ENCODE measurements at regions not wholly inside any gene's neighbourhood (a gene's known extent, or its start where the extent isn't known, plus 50 kb on each side); places are given as distances from the start of the nearest gene placed in this dataset.
"Not testable (repeated sequence)": the region's sequence is repeated elsewhere in the genome, so short reads cannot be mapped to it uniquely, and the experiment has no call there.

- DNase-seq (ENCODE audit: insufficient read length, low spot score): no peak
- no peak for FAIRE-seq
These were observed 490.0 kb upstream of the COX7C start for GRCh38 chr5:86127696-86128095.

DNA sequence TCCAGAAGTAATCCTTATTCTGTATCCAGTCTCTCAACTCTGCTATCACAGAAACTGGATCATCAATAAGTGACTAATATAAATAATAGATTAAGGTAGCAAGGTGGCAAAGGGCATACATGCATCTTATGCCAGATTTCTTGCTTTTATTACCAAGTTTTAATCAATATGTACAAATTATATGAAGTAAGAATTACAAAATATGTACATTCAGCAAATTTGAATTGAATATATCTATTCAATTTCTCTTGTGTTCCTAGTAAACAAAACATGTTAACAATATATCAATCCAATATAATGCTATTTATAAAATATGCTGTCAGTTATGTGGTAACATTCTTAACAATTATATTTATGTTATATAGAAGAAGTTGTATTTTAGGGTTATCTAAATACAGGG is 488.7 kb upstream of the COX7C start:
- FAIRE-seq (no peak), DNase-seq (ENCODE audit: insufficient read length, low spot score) (no peak)

- DNase-seq (ENCODE audit: insufficient read length, low spot score): no peak
- no peak for FAIRE-seq
These were observed 480.4 kb upstream of the COX7C start for GRCh38 chr5:86137297-86137696.

- FAIRE-seq: no peak
These were observed 473.9 kb upstream of the COX7C start for GRCh38 chr5:86143837-86144236.

DNA sequence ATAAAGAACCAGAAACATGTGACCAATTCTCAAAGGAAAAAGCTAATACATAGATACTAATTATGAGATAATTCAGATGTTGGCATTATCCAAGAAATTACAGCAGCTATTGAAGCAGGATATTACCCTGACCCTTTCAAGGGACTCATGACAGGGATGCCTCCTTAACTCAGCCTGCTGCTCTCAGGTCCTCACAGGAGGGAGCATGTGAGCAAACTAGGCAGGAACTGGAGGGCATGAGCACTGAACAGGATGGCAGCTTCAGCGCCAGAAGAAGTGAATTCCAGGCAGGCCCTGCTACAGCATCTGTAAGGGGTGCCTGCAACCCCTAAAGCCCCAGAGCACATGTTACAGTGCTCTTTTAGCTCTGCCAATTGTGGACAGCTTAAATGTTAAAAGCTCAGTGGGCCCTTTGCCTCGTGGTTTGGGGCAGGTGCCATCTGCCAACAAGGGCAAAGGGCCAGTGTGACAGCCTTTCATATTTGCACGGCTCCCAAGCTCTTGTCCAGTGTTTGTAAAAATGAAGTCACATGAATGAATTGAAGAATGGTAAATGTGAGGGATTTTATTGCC is 464.7 kb upstream of the COX7C start:
- no peak for DNase-seq (ENCODE audit: insufficient read length, low spot score)
- no peak for FAIRE-seq

More at GRCh38 chr5:86143837-86144236, 473.9 kb upstream of the COX7C start:
- DNase-seq (ENCODE audit: insufficient read length, low spot score): no peak

GRCh38 chr5:86155796-86156195 is 461.9 kb upstream of the COX7C start:
- DNase-seq (ENCODE audit: insufficient read length, low spot score) (no peak), FAIRE-seq (no peak)

DNA sequence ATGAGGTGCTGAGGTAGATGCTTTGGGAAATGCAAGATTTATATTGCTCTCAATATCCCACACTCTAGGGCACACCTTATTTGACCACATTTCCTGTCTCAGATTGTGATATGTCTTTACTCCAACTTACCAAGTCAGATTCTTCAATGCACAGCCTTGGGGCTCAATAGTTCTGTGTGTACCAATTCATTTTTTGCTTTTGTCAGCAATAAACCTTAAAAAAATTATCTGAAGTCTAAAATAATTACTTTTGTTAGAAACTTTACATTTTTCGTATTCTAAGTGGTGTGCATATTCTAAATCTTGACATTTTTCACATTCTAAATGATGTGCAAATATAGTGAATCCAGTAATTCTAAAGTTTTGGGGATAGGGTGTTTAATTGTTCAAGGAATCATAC is 447.5 kb upstream of the COX7C start:
- FAIRE-seq (no peak), DNase-seq (ENCODE audit: insufficient read length, low spot score) (no peak)

- FAIRE-seq (no peak), DNase-seq (ENCODE audit: insufficient read length, low spot score) (no peak)
These were observed 442.5 kb upstream of the COX7C start for GRCh38 chr5:86175224-86175623.

DNA sequence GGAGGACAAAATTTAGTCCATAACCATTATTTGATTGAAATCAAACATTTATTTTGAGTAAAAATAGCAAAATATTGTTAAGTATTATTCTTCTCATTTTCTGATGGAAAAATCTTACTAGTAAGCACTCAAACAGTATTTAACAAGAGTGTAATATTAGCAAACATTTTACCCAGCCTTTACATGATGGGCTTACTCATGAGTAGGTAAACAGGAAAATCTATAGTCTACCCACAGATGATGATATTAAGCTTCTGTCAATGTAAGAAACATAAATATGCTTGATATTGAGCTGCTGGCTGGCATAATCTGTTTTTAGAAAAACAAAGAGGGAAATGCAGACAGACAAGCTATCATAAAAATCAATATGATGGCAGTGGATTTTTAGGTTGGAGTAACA is 418.5 kb upstream of the COX7C start:
- DNase-seq (ENCODE audit: insufficient read length, low spot score) (no peak), FAIRE-seq (no peak)

- FAIRE-seq (no peak), DNase-seq (ENCODE audit: insufficient read length, low spot score) (no peak)
These were observed 389.6 kb upstream of the COX7C start for GRCh38 chr5:86228147-86228546.

- DNase-seq (ENCODE audit: insufficient read length, low spot score) (no peak), FAIRE-seq (no peak)
These were observed 385.5 kb upstream of the COX7C start for GRCh38 chr5:86232246-86232645.

GRCh38 chr5:86244153-86244552 is 373.6 kb upstream of the COX7C start:
- DNase-seq (ENCODE audit: insufficient read length, low spot score) (no peak), FAIRE-seq (no peak)

- no peak for FAIRE-seq
These were observed 359.9 kb upstream of the COX7C start for GRCh38 chr5:86257871-86258270.

DNA sequence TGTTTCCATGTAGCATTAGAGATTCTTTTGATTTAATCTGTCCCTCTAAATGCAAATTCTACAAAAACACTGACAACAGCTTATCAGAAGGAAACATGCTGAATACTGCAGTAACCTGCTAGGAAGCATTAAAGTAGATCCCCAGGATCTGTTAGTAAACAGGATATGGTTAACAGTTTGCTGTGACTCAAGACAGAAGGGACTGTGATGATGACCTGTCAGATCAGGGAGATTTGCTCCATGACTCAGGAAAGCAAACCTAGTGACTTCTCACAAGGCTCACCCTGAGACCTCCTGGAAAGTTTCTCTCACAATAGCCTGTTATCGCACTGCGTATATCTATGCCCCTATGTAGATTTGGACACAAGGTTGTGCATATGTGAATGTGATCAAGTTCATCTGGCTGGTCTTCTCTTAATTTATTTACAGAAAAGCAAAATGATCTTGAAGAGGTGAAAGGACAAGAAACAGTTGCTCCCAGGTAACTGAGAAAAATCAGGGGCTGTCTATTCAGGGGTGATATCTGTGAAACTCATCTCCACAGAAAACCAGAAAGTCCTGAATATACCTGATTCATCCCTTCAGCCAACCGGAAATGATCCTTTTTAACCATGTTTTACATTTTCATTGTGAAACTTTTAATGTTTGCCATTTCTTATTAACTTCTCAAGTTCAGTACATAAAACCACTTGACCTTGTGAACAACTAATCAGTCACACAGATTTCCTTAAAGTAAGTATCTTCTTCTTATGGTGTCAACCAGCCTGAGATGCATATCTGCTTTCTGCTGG is 333.1 kb upstream of the COX7C start:
- FAIRE-seq; DNase-seq (ENCODE audit: insufficient read length, low spot score): not testable (repeated sequence)

More at GRCh38 chr5:86257871-86258270, 359.9 kb upstream of the COX7C start:
- DNase-seq (ENCODE audit: insufficient read length, low spot score): no peak

DNA sequence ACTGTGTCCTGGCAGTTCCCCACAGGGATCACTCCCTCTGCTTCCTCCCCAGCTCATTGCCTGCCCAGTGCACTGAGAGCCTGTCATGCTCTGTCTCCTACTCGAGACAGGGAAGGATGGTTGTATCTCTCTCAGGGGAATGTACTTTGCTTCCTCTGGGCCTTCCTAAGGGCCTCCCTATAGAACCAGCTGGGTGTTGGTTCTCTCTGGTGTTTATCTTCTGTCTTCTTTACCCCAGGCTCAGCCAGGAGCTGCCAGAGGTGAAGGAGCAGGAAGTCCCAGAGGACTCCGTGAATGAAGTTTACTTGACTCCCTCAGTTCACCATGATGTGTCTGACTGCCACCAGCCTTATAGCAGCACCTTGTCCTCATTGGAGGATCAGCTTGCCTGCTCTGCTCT is 330.3 kb upstream of the COX7C start:
- not testable (repeated sequence) for DNase-seq (ENCODE audit: insufficient read length, low spot score); FAIRE-seq

DNA sequence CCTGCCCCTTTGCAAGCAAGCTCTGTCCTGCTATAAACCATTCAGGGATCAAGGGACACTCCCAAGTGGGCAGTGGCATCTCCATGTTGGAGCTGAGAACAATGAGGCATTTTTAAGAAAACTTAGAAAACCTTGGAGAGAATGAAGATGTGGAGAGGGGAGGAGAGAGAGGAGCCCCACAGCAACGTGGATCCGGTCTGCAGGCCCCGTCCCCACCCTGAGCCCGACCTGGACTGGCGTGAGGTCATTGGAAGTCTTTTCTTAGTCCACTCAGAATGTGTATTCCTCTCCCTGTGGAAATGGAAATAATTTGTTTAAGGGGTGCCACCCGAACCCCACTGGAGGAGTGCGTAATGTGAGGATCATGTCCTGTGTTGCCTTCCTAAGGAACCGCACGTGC is 328.0 kb upstream of the COX7C start:
- not testable (repeated sequence) for FAIRE-seq; DNase-seq (ENCODE audit: insufficient read length, low spot score)

GRCh38 chr5:86292811-86293210 is 324.9 kb upstream of the COX7C start:
- DNase-seq (ENCODE audit: insufficient read length, low spot score); FAIRE-seq: not testable (repeated sequence)

DNA sequence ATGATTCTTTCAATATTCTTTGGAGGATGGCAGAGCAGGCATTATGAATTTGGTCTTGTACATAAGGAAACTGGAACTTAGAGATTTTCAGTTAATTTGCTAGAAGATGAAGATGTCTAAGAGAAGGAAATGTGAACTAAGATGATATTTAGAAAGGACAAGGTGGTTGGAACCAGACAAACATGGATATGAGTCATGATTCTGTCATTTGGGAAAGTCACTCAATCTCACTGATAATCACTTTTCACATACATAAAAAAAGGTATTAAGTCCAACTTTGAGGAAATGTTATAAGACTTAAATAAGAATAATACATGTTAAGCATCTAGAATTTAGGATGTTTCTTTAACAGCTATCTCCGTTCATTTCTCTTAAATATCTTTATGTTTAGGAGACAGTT is 315.1 kb upstream of the COX7C start:
- not testable (repeated sequence) for FAIRE-seq; DNase-seq (ENCODE audit: insufficient read length, low spot score)

- not testable (repeated sequence) for FAIRE-seq
These were observed 312.7 kb upstream of the COX7C start for GRCh38 chr5:86305050-86305449.

DNA sequence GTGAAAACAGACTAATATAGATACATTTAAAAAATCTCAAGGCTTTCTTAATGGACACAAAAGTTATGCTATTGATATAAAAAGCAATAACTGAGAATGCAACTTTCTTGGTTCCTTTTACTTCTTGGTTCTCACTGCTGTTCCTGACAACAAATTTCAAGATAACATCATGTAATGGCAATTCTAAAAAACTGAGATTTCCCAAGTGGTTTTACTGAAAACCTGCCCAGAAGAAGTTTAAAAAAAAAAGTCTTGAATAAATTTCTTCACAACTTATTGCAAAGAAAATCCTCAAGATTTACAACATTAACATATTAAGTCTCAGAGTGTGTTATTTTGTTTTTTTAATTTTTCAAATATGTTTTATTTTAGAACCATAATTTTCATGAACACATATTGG is 302.8 kb upstream of the COX7C start:
- FAIRE-seq: no peak
- DNase-seq (ENCODE audit: insufficient read length, low spot score): no peak

More at GRCh38 chr5:86305050-86305449, 312.7 kb upstream of the COX7C start:
- DNase-seq (ENCODE audit: insufficient read length, low spot score): not testable (repeated sequence)

DNA sequence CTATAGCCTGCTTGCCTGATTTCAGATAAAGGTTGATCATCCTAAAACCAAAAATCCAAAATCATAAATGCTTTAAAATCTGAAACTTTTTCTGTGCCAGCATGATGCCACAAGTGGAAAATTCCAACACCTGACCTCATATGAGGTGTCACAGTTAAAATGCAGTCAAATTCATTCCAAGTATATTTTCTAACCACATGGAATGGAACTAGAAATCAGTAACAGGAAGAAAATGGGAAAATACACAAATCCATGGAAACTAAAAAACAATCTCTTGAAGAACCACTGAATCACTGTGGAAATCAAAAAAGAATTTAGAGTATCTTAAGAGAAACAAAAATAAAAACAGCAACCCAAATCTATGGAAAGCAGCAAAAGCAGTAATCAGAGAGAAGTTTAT is 297.5 kb upstream of the COX7C start:
- no peak for FAIRE-seq

DNA sequence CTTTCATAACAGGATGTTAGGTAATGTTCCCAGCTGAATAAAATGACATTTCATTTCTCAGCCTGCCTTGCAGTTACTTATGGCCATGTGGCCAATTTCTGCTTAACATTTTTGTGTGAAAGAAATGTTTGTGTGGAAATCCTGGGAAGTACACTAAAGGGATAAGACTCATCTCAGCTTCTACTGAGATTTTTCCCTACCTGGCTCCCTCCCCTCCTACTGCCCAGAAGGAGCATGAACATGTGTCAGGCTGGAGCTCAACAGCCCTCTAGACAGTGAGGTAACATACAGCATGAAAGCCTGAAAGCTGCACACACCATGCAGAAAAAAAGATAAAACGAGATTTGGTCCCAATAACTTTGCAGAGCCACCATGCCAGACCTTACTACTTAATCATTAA is 288.4 kb upstream of the COX7C start:
- FAIRE-seq: no peak
- DNase-seq (ENCODE audit: insufficient read length, low spot score): no peak

More for the DNA sequence above, 297.5 kb upstream of the COX7C start:
- no peak for DNase-seq (ENCODE audit: insufficient read length, low spot score)
